ENCODE measurements at regions not wholly inside any gene's neighbourhood (a gene's known extent, or its start where the extent isn't known, plus 50 kb on each side); places are given as distances from the start of the nearest gene placed in this dataset.

- TF ChIP-seq, protein P1, sequence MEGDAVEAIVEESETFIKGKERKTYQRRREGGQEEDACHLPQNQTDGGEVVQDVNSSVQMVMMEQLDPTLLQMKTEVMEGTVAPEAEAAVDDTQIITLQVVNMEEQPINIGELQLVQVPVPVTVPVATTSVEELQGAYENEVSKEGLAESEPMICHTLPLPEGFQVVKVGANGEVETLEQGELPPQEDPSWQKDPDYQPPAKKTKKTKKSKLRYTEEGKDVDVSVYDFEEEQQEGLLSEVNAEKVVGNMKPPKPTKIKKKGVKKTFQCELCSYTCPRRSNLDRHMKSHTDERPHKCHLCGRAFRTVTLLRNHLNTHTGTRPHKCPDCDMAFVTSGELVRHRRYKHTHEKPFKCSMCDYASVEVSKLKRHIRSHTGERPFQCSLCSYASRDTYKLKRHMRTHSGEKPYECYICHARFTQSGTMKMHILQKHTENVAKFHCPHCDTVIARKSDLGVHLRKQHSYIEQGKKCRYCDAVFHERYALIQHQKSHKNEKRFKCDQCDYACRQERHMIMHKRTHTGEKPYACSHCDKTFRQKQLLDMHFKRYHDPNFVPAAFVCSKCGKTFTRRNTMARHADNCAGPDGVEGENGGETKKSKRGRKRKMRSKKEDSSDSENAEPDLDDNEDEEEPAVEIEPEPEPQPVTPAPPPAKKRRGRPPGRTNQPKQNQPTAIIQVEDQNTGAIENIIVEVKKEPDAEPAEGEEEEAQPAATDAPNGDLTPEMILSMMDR (conservative IDR thresholded peaks at IDR 0.05 in 1 of 2, IDR thresholded peaks at IDR 0.05 in 1 of 2; ENCODE audit: low read depth in 1 of 2, low read length in 2 of 2), result no peak
- no peak for TF ChIP-seq EZH2 (IDR thresholded peaks at IDR 0.05; ENCODE audit: low read length, missing control alignments)
These were observed 193.3 kb downstream of the ANKRD50 start for GRCh38 chr4:124519196-124519595.

Measured in fibroblast of lung (primary cell).